ENCODE measurements at regions not wholly inside any gene's neighbourhood (a gene's known extent, or its start where the extent isn't known, plus 50 kb on each side); places are given as distances from the start of the nearest gene placed in this dataset.

DNA sequence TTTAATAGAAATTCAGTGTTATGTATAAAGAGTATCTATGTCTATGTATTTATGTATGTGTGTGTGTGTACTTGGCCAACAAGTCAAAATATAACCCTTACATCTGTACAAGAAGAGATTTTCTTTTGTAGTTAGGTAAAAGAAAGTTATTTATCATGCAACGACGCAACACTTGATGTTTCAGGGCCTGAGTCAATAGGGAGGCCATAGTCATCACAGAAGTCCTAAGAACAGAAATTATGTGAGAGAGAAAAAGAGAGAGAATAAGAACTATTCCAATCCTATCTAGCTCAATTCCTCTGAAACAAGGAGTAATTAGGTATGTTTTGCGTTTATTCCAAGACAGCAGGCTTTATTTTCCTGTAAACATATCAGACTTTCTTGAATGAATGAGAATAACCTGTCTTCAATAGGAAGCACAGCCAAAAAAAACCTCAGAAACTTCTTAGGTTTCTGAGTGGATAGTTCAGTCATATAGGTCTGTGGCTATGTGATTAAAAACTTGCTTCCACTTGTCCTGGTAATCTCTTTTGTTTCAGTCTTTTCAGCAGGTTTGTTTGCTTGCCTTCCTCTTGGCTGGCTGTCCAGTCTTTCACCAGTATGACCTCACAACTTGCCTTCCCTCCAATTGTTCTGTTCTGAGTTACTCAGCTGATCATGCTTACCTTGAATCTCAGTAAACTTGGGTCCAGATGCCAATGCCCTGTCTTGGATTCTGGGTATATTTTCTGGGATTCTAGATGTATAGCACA is 382.4 kb upstream of the GBE1 start:
- H3K4me3 Mint-ChIP-seq, result no peak overlapping the region
- Histone ChIP-seq H4K20me1 (ENCODE audit: insufficient read depth, low read length) (no peaks in the 10 kb centered on the region), H3K9me3 (replicated peaks in 1 of 2; ENCODE audit: control insufficient read depth in 1 of 2, insufficient read depth in 1 of 2, low read length in 2 of 2) (peaks cover 0 to 8% of the 10 kb centered on the region in 2 donors), H3K27me3 (ENCODE audit: control insufficient read depth in 2 of 2, insufficient read depth in 2 of 2, low read length in 2 of 2) (no peaks in the 10 kb centered on the region), H3K79me2 (ENCODE audit: insufficient read depth, low read length) (no peaks in the 10 kb centered on the region), H2AFZ (ENCODE audit: insufficient read depth, low read depth, low read length, poor library complexity, severe bottlenecking) (no peak overlapping the region), H3K36me3 (replicated peaks in 1 of 2; ENCODE audit: control insufficient read depth in 1 of 2, insufficient read depth in 2 of 2, low read length in 2 of 2) (no peaks in the 10 kb centered on the region), H3K4me1 (ENCODE audit: control insufficient read depth in 1 of 2, insufficient read depth in 2 of 2, low read length in 2 of 2) (no peaks in the 10 kb centered on the region), H3K27ac (ENCODE audit: low read depth in 1 of 2, low read length in 2 of 2) (no peak overlapping the region), H3K4me2 (replicated peaks; ENCODE audit: extremely low read depth, low read length, poor library complexity, severe bottlenecking) (no peak overlapping the region), H3K4me3 (replicated peaks in 1 of 3; ENCODE audit: low read depth in 2 of 3, low read length in 3 of 3) (no peak overlapping the region), H3K9ac (ENCODE audit: insufficient read depth, low read length, poor library complexity, severe bottlenecking) (no peak overlapping the region)
- TF ChIP-seq, protein P1, sequence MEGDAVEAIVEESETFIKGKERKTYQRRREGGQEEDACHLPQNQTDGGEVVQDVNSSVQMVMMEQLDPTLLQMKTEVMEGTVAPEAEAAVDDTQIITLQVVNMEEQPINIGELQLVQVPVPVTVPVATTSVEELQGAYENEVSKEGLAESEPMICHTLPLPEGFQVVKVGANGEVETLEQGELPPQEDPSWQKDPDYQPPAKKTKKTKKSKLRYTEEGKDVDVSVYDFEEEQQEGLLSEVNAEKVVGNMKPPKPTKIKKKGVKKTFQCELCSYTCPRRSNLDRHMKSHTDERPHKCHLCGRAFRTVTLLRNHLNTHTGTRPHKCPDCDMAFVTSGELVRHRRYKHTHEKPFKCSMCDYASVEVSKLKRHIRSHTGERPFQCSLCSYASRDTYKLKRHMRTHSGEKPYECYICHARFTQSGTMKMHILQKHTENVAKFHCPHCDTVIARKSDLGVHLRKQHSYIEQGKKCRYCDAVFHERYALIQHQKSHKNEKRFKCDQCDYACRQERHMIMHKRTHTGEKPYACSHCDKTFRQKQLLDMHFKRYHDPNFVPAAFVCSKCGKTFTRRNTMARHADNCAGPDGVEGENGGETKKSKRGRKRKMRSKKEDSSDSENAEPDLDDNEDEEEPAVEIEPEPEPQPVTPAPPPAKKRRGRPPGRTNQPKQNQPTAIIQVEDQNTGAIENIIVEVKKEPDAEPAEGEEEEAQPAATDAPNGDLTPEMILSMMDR (IDR thresholded peaks at IDR 0.05), result no peak
- H3K9me3 Mint-ChIP-seq, result peaks cover 1 to 10% (median 4%) of the 10 kb centered on the region in 7 donors
- no peaks in the 10 kb centered on the region for H3K36me3 Mint-ChIP-seq
- H3K27ac Mint-ChIP-seq, result no peak overlapping the region
- intact Hi-C loops (cut with micrococcal nuclease), result no loop called here
- peaks cover 0 to 3% (median 0%) of the 10 kb centered on the region in 3 donors for H3K27me3 Mint-ChIP-seq (ENCODE audit: low read depth in 3 of 3)
- no CpG with 5 or more reads among the region's 3 CpGs for WGBS (ENCODE audit: insufficient coverage)
- no peak for DNase-seq
- no peaks in the 10 kb centered on the region for H3K4me1 Mint-ChIP-seq

DNA sequence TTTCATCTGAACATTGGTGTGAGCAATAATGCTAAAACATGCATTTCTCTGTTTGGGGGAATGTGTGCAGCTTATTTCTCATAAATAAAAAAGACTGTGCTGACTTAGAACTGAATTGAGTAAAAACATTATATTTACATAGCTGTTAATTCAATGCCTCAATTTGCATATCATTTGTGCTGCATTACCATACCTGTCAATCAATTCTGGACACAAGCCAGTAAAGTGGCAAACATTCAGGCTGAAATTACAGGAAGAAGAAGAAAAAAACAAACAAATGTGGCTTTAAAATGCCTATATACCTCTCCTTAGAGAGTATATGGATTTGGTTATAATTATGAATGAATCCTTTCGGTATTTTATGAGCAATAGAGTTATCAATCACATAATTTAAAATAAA is 380.1 kb upstream of the GBE1 start:
- no peak overlapping the region for H2AFZ ChIP-seq (ENCODE audit: insufficient read depth, low read depth, low read length, poor library complexity, severe bottlenecking)
- H3K9ac ChIP-seq (ENCODE audit: insufficient read depth, low read length, poor library complexity, severe bottlenecking), result no peak overlapping the region
- no peak overlapping the region for H3K4me2 ChIP-seq (replicated peaks; ENCODE audit: extremely low read depth, low read length, poor library complexity, severe bottlenecking)
- intact Hi-C loops (cut with micrococcal nuclease), result no loop called here
- no peak overlapping the region for H3K27ac ChIP-seq (ENCODE audit: low read depth in 1 of 2, low read length in 2 of 2)
- no peak overlapping the region for H3K4me3 Mint-ChIP-seq
- H3K27me3 ChIP-seq (ENCODE audit: control insufficient read depth in 2 of 2, insufficient read depth in 2 of 2, low read length in 2 of 2), result no peaks in the 10 kb centered on the region
- peaks cover 0 to 3% (median 0%) of the 10 kb centered on the region in 3 donors for H3K27me3 Mint-ChIP-seq (ENCODE audit: low read depth in 3 of 3)
- peaks cover 1 to 9% (median 4%) of the 10 kb centered on the region in 7 donors for H3K9me3 Mint-ChIP-seq
- H3K4me1 Mint-ChIP-seq, result no peaks in the 10 kb centered on the region
- H3K4me1 ChIP-seq (ENCODE audit: control insufficient read depth in 1 of 2, insufficient read depth in 2 of 2, low read length in 2 of 2), result no peaks in the 10 kb centered on the region
- H3K36me3 Mint-ChIP-seq, result no peaks in the 10 kb centered on the region
- H3K36me3 ChIP-seq (replicated peaks in 1 of 2; ENCODE audit: control insufficient read depth in 1 of 2, insufficient read depth in 2 of 2, low read length in 2 of 2), result no peaks in the 10 kb centered on the region
- no peaks in the 10 kb centered on the region for H4K20me1 ChIP-seq (ENCODE audit: insufficient read depth, low read length)
- H3K27ac Mint-ChIP-seq, result no peak overlapping the region
- H3K4me3 ChIP-seq (replicated peaks in 1 of 3; ENCODE audit: low read depth in 2 of 3, low read length in 3 of 3), result no peak overlapping the region
- TF ChIP-seq, protein P1 (IDR thresholded peaks at IDR 0.05), result no peak
- no CpG with 5 or more reads among the region's 1 CpG for WGBS (ENCODE audit: insufficient coverage)
- no peaks in the 10 kb centered on the region for H3K79me2 ChIP-seq (ENCODE audit: insufficient read depth, low read length)
- peaks cover 0 to 8% of the 10 kb centered on the region in 2 donors for H3K9me3 ChIP-seq (replicated peaks in 1 of 2; ENCODE audit: control insufficient read depth in 1 of 2, insufficient read depth in 1 of 2, low read length in 2 of 2)
- no peak for DNase-seq

All from CD14-positive monocyte (primary cell).